ENCODE measurements at regions not wholly inside any gene's neighbourhood (a gene's known extent, or its start where the extent isn't known, plus 50 kb on each side); places are given as distances from the start of the nearest gene placed in this dataset.

DNA sequence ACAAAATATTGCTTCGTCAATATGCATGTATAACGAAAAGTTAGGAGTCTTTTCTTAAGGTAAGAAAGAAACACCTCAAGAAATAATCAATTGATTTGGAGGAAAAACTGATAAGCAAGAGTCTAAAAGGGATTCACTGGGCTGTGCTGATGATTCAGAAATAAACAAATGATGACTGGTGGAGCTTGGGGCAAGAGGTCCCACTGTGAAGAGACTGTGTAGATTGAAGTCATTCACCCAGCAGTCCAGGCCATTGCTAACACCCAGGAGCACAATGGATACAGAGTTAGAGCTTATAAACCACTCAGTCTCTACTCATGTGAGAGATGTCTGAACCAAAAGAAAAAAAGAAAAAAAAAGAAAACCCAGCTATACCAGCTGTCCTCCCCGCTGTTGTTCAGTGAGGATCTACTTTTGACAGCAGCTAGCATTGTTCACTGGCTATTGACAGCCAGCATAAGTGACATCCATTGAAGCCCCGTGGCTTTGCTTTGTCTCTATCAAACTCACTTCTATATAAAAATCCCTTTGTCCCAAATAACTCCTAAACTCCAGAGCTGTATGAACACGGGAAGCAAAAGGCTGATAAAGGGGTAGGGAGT, 255.5 kb downstream of the KCTD12 start:
- CTCF ChIA-PET, result interaction anchor here (0.8 to 1.5 kb wide), 3 partner anchors 8 to 20 kb away, joined by 3 to 4 read pairs (median 3); no protein-coding TSS in a partner anchor
- POLR2A ChIA-PET, result no interaction called here
- DNase-seq (ENCODE audit: extremely low spot score), result no peak
- TF ChIP-seq CTCF (IDR thresholded peaks at IDR 0.05; ENCODE audit: control extremely low read depth, extremely low read depth, low read depth, missing control alignments), result no peak

- DNase-seq (ENCODE audit: extremely low spot score), result no peak
- ChIA-PET POLR2A (no interaction called here), CTCF (no interaction called here)
- no peak for TF ChIP-seq CTCF (IDR thresholded peaks at IDR 0.05; ENCODE audit: control extremely low read depth, extremely low read depth, low read depth, missing control alignments)
Observed at GRCh38 chr13:76622315-76623040, 263.7 kb downstream of the KCTD12 start.

DNA sequence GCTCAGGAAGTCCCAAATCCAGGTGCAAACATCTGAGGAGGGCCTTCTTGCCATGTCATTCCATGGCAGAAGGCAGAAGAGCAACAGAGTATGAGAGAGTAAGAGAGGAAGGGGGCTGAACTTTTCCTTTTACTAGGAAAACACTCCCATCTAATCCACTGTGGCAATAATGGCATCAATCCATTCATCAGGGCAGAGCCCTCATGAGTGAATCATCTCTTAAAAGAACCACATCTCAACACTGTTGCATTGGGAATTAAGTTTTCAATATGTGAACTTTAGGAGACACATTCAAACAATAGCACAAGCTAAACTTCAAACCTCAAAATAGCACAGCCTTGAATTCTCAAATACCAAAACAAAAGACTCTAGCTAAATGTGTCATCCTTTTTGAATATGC, 264.5 kb downstream of the KCTD12 start:
- no peak for TF ChIP-seq CTCF (IDR thresholded peaks at IDR 0.05; ENCODE audit: control extremely low read depth, extremely low read depth, low read depth, missing control alignments)
- DNase-seq (ENCODE audit: extremely low spot score), result no peak
- ChIA-PET POLR2A (no interaction called here), CTCF (no interaction called here)

- CTCF ChIA-PET, result interaction anchor here (1.4 kb wide), 1 partner anchor 9 kb away, joined by 3 read pairs; no protein-coding TSS in a partner anchor
- TF ChIP-seq CTCF (IDR thresholded peaks at IDR 0.05; ENCODE audit: control extremely low read depth, extremely low read depth, low read depth, missing control alignments), result no peak
- no peak for DNase-seq (ENCODE audit: extremely low spot score)
- POLR2A ChIA-PET, result no interaction called here
Observed at GRCh38 chr13:76620036-76620435, 266.2 kb downstream of the KCTD12 start.

- DNase-seq (ENCODE audit: extremely low spot score), result no peak
- no peak for TF ChIP-seq CTCF (IDR thresholded peaks at IDR 0.05; ENCODE audit: control extremely low read depth, extremely low read depth, low read depth, missing control alignments)
- ChIA-PET POLR2A (no interaction called here), CTCF (interaction anchor here (1.4 kb wide), 1 partner anchor 9 kb away, joined by 3 read pairs; no protein-coding TSS in a partner anchor)
Observed at GRCh38 chr13:76619631-76620030, 266.6 kb downstream of the KCTD12 start.

DNA sequence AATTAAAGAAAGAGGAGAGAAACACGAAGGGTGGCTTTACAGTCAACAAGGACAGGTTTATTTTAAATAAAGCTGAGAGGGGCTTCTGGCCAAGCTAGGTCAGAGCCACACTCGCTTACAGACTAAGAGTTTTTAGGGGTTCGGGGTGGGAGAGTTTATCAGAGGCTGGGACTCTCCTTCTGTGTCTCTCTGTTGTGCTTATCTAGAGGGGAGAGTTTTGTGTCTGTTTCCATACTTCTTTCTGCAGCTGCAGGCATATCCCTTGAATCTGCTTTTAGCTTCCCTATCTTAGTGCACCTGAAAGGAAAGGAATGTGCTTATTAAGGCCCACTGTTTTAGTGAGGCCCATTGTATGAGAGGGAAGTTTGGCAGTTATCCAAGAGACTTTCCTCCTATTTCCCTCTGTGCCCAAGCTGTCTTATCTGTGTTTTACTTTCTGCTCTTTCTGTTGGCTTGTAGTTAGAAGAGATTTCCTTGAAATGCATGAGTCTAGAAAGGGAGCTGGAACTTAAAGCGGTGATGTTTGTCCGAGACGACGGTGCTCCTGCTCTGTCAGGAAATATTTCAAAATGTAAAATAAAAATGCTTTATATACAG, 275.3 kb downstream of the KCTD12 start:
- no peak for TF ChIP-seq CTCF (IDR thresholded peaks at IDR 0.05; ENCODE audit: control extremely low read depth, extremely low read depth, low read depth, missing control alignments)
- ChIA-PET POLR2A (no interaction called here), CTCF (interaction anchor here (1.1 to 1.3 kb wide), 4 partner anchors 9 to 19 kb away, joined by 3 to 4 read pairs (median 3); no protein-coding TSS in a partner anchor)
- no peak for DNase-seq (ENCODE audit: extremely low spot score)
